HL-60 (cell line): ENCODE measurements at regions not wholly inside any gene's neighbourhood (a gene's known extent, or its start where the extent isn't known, plus 50 kb on each side); places are given as distances from the start of the nearest gene placed in this dataset.

Source experiments
- DNase-seq, 2 experiments: peaks; one replicate each; pipeline ENCODE4 v3.0.0-alpha.2; 2010 to 2020; ENCODE audit warnings: low read depth in 1 of 2, low spot score in 1 of 2
- H3K27ac ChIP-seq: fragments of 250-450 bp; sonication (Bioruptor Pico); replicated peaks from 2 replicates; pipeline ENCODE4 v1.5.1; 2020; ENCODE audit warnings: mild to moderate bottlenecking, moderate library complexity
- H3K27me3 ChIP-seq: fragments of 250-450 bp; sonication (Bioruptor Pico); 2 replicates; pipeline ENCODE4 v1.5.1; 2021; ENCODE audit warnings: mild to moderate bottlenecking, moderate library complexity; ENCODE audit not compliant: insufficient read depth, poor library complexity, severe bottlenecking
- H3K4me3 ChIP-seq: replicated peaks from 2 replicates; pipeline ENCODE4 v1.5.1; 2011; ENCODE audit warnings: mild to moderate bottlenecking, control low read depth, low read length; ENCODE audit not compliant: insufficient read depth
- GABPA ChIP-seq: IDR thresholded peaks from 2 replicates; pipeline ENCODE4 v1.6.1; 2012; ENCODE audit warnings: low read depth
- POLR2AphosphoS5 ChIP-seq: IDR thresholded peaks from 2 replicates; pipeline ENCODE4 v1.6.1; 2012; ENCODE audit warnings: low read depth
- REST ChIP-seq: IDR thresholded peaks from 2 replicates; pipeline ENCODE4 v1.6.1; 2012; ENCODE audit warnings: low read depth; ENCODE audit not compliant: insufficient replicate concordance
- SPI1 ChIP-seq: IDR thresholded peaks from 2 replicates; pipeline ENCODE4 v1.6.1; 2012; ENCODE audit warnings: low read depth, mild to moderate bottlenecking, borderline replicate concordance
- TF ChIP-seq, protein P1 (sequence below): IDR thresholded peaks from one replicate; pipeline ENCODE4 v1.5.1; 2011; ENCODE audit warnings: low read length, control low read depth, inconsistent platforms; ENCODE audit not compliant: insufficient read depth

- Histone ChIP-seq H3K4me3 (no peak overlapping the region), H3K27me3 (no peaks in the 10 kb centered on the region), H3K27ac (no peak overlapping the region)
- TF ChIP-seq POLR2AphosphoS5 (no peak), REST (no peak), SPI1 (no peak), GABPA (no peak)
- TF ChIP-seq, protein P1, sequence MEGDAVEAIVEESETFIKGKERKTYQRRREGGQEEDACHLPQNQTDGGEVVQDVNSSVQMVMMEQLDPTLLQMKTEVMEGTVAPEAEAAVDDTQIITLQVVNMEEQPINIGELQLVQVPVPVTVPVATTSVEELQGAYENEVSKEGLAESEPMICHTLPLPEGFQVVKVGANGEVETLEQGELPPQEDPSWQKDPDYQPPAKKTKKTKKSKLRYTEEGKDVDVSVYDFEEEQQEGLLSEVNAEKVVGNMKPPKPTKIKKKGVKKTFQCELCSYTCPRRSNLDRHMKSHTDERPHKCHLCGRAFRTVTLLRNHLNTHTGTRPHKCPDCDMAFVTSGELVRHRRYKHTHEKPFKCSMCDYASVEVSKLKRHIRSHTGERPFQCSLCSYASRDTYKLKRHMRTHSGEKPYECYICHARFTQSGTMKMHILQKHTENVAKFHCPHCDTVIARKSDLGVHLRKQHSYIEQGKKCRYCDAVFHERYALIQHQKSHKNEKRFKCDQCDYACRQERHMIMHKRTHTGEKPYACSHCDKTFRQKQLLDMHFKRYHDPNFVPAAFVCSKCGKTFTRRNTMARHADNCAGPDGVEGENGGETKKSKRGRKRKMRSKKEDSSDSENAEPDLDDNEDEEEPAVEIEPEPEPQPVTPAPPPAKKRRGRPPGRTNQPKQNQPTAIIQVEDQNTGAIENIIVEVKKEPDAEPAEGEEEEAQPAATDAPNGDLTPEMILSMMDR = no peak
- DNase-seq = no peak
Measured at GRCh38 chr5:68440651-68441050, 225.1 kb downstream of the PIK3R1 start.

DNA sequence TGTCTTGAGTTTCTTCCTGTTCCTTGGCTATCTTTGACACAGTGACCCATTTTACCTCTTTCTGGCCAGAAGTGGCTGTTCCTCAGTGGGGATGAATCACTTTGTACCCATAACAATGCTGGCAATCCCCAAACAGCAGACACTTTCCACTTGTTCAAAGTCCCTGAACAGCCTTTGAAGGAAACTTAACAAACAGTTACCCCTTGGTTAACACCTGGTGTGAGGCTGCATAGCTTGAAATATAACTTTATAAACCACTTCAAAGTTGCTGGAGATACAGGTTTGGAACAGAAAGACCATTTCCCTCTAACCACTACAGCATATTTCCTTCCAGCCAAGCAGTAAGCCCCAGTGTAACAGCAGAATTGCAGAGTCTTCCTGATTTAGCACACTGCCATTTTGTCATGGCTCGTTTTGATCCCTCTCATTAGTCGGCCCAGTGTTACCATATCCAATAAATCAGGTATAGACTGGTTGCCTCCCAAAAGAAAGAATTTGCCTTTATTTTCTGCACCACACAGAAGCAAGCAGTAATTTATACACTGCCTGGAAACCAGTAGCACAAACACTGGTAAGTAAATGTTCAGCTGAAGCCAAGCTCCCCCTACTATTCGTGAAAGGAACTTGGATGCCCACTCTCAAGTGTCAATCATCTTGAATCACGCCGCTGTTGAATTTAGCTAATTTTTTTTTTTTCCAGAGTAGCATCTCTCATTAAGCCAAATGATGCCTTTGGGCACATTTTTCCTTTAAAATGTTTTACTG lies 225.9 kb downstream of the PIK3R1 start:
- Histone ChIP-seq H3K27me3 (no peaks in the 10 kb centered on the region), H3K27ac (no peak overlapping the region), H3K4me3 (no peak overlapping the region)
- DNase-seq = no peak
- TF ChIP-seq SPI1 = no peak
- TF ChIP-seq GABPA = no peak

- TF ChIP-seq, protein P1 = no peak
- TF ChIP-seq REST (no peak), GABPA (no peak), SPI1 (no peak), POLR2AphosphoS5 (no peak)
- Histone ChIP-seq H3K27me3 (no peaks in the 10 kb centered on the region), H3K27ac (no peak overlapping the region), H3K4me3 (no peak overlapping the region)
- DNase-seq = no peak
Measured at GRCh38 chr5:68443091-68443490, 227.5 kb downstream of the PIK3R1 start.

- H3K27ac ChIP-seq = no peak overlapping the region
- TF ChIP-seq SPI1 = no peak
- TF ChIP-seq POLR2AphosphoS5 = no peak
- no peak for TF ChIP-seq REST
- TF ChIP-seq GABPA = no peak
- TF ChIP-seq, protein P1 = no peak
- no peaks in the 10 kb centered on the region for H3K27me3 ChIP-seq
Measured at GRCh38 chr5:68444048-68444447, 228.5 kb downstream of the PIK3R1 start.

More at GRCh38 chr5:68444048-68444447, 228.5 kb downstream of the PIK3R1 start:
- no peak for DNase-seq
- H3K4me3 ChIP-seq = no peak overlapping the region
